Prostate gland (tissue), 2 donors: ENCODE measurements at regions not wholly inside any gene's neighbourhood (a gene's known extent, or its start where the extent isn't known, plus 50 kb on each side); places are given as distances from the start of the nearest gene placed in this dataset.

Experiments used
- POLR2A ChIP-seq: fragments of 450-650 bp; IDR thresholded peaks from one replicate; pipeline ENCODE4 v1.6.1; 2016; ENCODE audit warnings: antibody characterized with exemption, mild to moderate bottlenecking
- POLR2AphosphoS5 ChIP-seq: sonication (generic); formaldehyde crosslinking; IDR thresholded peaks from one replicate; pipeline ENCODE4 v1.6.1; 2017; ENCODE audit warnings: antibody characterized with exemption
- TF ChIP-seq, protein P1 (sequence below), 4 experiments: fragments of 200-600 bp in 2 of 4; fragments of 450-650 bp in 2 of 4; sonication (generic) in 2 of 4; IDR thresholded peaks; 1 replicate in 3 of 4; 2 replicates in 1 of 4; pipeline ENCODE4 v1.5.1; 2016 to 2019; ENCODE audit warnings: antibody characterized with exemption in 4 of 4, mild to moderate bottlenecking in 2 of 4, moderate library complexity in 2 of 4

DNA sequence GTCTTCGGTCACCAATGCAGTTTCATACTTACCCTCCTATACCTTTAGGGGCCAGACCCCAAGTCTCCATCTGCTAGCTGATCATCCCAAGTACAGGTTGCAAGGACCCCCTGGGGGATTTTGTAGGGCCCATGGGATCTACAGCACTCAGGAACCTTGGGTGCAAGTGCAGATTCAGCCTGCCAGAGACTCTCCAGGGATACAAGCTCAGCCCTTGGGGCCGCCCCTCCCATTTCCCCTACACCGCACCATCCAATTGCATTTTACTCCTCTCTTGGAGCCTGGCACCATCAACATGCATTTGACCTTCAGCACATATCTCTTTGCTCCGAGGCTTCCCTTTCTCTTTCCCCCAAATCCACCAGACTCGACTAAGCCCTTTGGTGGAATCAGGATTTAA is 154.7 kb upstream of the ZNF536 start:
- TF ChIP-seq, protein P1, sequence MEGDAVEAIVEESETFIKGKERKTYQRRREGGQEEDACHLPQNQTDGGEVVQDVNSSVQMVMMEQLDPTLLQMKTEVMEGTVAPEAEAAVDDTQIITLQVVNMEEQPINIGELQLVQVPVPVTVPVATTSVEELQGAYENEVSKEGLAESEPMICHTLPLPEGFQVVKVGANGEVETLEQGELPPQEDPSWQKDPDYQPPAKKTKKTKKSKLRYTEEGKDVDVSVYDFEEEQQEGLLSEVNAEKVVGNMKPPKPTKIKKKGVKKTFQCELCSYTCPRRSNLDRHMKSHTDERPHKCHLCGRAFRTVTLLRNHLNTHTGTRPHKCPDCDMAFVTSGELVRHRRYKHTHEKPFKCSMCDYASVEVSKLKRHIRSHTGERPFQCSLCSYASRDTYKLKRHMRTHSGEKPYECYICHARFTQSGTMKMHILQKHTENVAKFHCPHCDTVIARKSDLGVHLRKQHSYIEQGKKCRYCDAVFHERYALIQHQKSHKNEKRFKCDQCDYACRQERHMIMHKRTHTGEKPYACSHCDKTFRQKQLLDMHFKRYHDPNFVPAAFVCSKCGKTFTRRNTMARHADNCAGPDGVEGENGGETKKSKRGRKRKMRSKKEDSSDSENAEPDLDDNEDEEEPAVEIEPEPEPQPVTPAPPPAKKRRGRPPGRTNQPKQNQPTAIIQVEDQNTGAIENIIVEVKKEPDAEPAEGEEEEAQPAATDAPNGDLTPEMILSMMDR (IDR thresholded peaks at IDR 0.05) = no peak
- TF ChIP-seq POLR2AphosphoS5 (no peak), POLR2A (no peak)
